Spleen (tissue), 11 donors: ENCODE measurements at regions not wholly inside any gene's neighbourhood (a gene's known extent, or its start where the extent isn't known, plus 50 kb on each side); places are given as distances from the start of the nearest gene placed in this dataset.

Experiments
- DNase-seq: peaks from one replicate; pipeline ENCODE4 v3.0.0-alpha.2; 2020
- H3K27ac ChIP-seq, 8 donors: fragments of 200-600 bp; sonication (generic) in 7 of 8; 1 replicate in 4 of 8; 2 replicates in 4 of 8; pipeline versions ENCODE4 v1.5.0 to v1.8.0; 2016 to 2021; ENCODE audit warnings: inconsistent platforms in 4 of 8, mild to moderate bottlenecking in 4 of 8, moderate library complexity in 1 of 8
- H3K27me3 ChIP-seq, 7 donors: fragments of 200-600 bp; sonication (generic) in 6 of 7; replicated peaks in 1 of 7; 1 replicate in 4 of 7; 2 replicates in 3 of 7; pipeline versions ENCODE4 v1.5.0 to v1.8.0; 2016 to 2021; ENCODE audit warnings: inconsistent platforms in 3 of 7, mild to moderate bottlenecking in 1 of 7
- H3K36me3 ChIP-seq, 6 donors: fragments of 200-600 bp; sonication (generic) in 5 of 6; 1 replicate in 4 of 6; 2 replicates in 2 of 6; pipeline versions ENCODE4 v1.5.0 to v1.8.0; 2016 to 2021; ENCODE audit warnings: inconsistent platforms in 2 of 6
- H3K4me1 ChIP-seq, 6 donors: fragments of 200-600 bp; sonication (generic) in 5 of 6; 1 replicate in 3 of 6; 2 replicates in 3 of 6; pipeline versions ENCODE4 v1.5.0 to v1.8.0; 2016 to 2021; ENCODE audit warnings: inconsistent platforms in 3 of 6
- H3K4me3 ChIP-seq, 8 donors: fragments of 200-600 bp; sonication (generic) in 7 of 8; 1 replicate in 4 of 8; 2 replicates in 4 of 8; pipeline versions ENCODE4 v1.5.0 to v1.8.0; 2016 to 2021; ENCODE audit warnings: inconsistent platforms in 4 of 8, mild to moderate bottlenecking in 4 of 8, moderate library complexity in 2 of 8
- H3K9me3 ChIP-seq, 8 donors: fragments of 200-600 bp; sonication (generic) in 7 of 8; 1 replicate in 4 of 8; 2 replicates in 4 of 8; pipeline versions ENCODE4 v1.5.0 to v1.8.0; 2016 to 2021; ENCODE audit warnings: inconsistent platforms in 4 of 8
- CTCF ChIP-seq, 11 experiments: fragments of 200-600 bp in 7 of 11; fragments of 450-650 bp in 4 of 11; sonication (generic) in 4 of 11; IDR thresholded peaks in 8 of 11; conservative IDR thresholded peaks in 3 of 11; 1 replicate in 7 of 11; 2 replicates in 4 of 11; pipeline versions ENCODE4 v1.4.0 to v1.8.0; 2016 to 2021; ENCODE audit warnings: antibody characterized with exemption in 11 of 11, inconsistent platforms in 4 of 11, mild to moderate bottlenecking in 1 of 11
- POLR2A ChIP-seq, 3 donors: fragments of 450-650 bp; IDR thresholded peaks; one replicate each; pipeline ENCODE4 v1.5.1; 2017; ENCODE audit warnings: antibody characterized with exemption in 3 of 3, mild to moderate bottlenecking in 1 of 3
- POLR2AphosphoS5 ChIP-seq, 3 donors: sonication (generic); formaldehyde crosslinking; IDR thresholded peaks; one replicate each; pipeline ENCODE4 v1.5.1; 2017; ENCODE audit warnings: antibody characterized with exemption in 3 of 3
- WGBS, 5 donors: extraction: QIAGEN DNeasy Blood & Tissue Kit in 3 of 5; methylation state at CpG; one replicate each; pipeline versions ENCODE4 v1.1.5 to v1.1.7; 2013 to 2018; 5-methylcytosine and 5-hydroxymethylcytosine counted together
- intact Hi-C: fragments of 100-400 bp; cut with DNase I; formaldehyde crosslinking; loops from one replicate; pipeline ENCODE4 v1.15.0; 2023; ENCODE audit warnings: low total_unique reads
- donor health status: healthy with polysubstance abuse.
- donor health status: DM: no; HTN: no; CAD: no; lungs with moderate emphysema.
- donor health status: DM: no; HTN: no; CAD: no.
- donor health status: Bipolar disorder and iron deficiency.
- donor health status: healthy.
- donor health status: DM: no; HTN: no; CAD: no.
- donor health status: DM: yes; HTN: yes; CAD: no.

- intact Hi-C loops, result no loop called here
- TF ChIP-seq POLR2AphosphoS5 (IDR thresholded peaks at IDR 0.05), result no peak
- no peak for TF ChIP-seq CTCF (IDR thresholded peaks at IDR 0.05 in 8 of 11, conservative IDR thresholded peaks at IDR 0.05 in 3 of 11)
- no peak for TF ChIP-seq POLR2A (IDR thresholded peaks at IDR 0.05)
- no peaks in the 10 kb centered on the region for H3K4me1 ChIP-seq
These were observed 320.6 kb upstream of the NUDT12 start for GRCh38 chr5:103883143-103883542.

GRCh38 chr5:103881560-103881959, 319.0 kb upstream of the NUDT12 start:
- Histone ChIP-seq H3K27me3 (no peaks in the 10 kb centered on the region), H3K36me3 (no peaks in the 10 kb centered on the region), H3K27ac (no peak overlapping the region), H3K4me3 (no peak overlapping the region), H3K4me1 (no peaks in the 10 kb centered on the region), H3K9me3 (peaks cover 0 to 9% (median 0%) of the 10 kb centered on the region in 8 donors)
- 83 to 94% (median 90%) methylated on average over 1 of the region's 1 CpG for WGBS, 5 donors
- no peak for DNase-seq
- TF ChIP-seq POLR2AphosphoS5 (IDR thresholded peaks at IDR 0.05), result no peak
- intact Hi-C loops, result no loop called here

More at GRCh38 chr5:103883143-103883542, 320.6 kb upstream of the NUDT12 start:
- WGBS, 5 donors, result 73 to 83% (median 76%) methylated on average over 1 of the region's 1 CpG
- H3K9me3 ChIP-seq, result peaks cover 0 to 7% (median 0%) of the 10 kb centered on the region in 8 donors
- DNase-seq, result no peak
- H3K27ac ChIP-seq, result no peak overlapping the region
- H3K27me3 ChIP-seq, result no peaks in the 10 kb centered on the region
- H3K36me3 ChIP-seq, result no peaks in the 10 kb centered on the region
- H3K4me3 ChIP-seq, result no peak overlapping the region

GRCh38 chr5:103867857-103868598, 305.4 kb upstream of the NUDT12 start:
- Histone ChIP-seq H3K27ac (no peak overlapping the region), H3K36me3 (no peaks in the 10 kb centered on the region), H3K4me1 (no peaks in the 10 kb centered on the region), H3K9me3 (no peaks in the 10 kb centered on the region), H3K27me3 (no peaks in the 10 kb centered on the region), H3K4me3 (no peak overlapping the region)
- DNase-seq, result no peak
- 56 to 69% (median 60%) methylated on average over 5 of the region's 5 CpGs for WGBS, 5 donors
- intact Hi-C loops, result no loop called here
- no peak for TF ChIP-seq POLR2AphosphoS5 (IDR thresholded peaks at IDR 0.05)
- TF ChIP-seq CTCF (IDR thresholded peaks at IDR 0.05 in 8 of 11, conservative IDR thresholded peaks at IDR 0.05 in 3 of 11), result no peak
- TF ChIP-seq POLR2A (IDR thresholded peaks at IDR 0.05), result no peak

- no peak for TF ChIP-seq POLR2AphosphoS5 (IDR thresholded peaks at IDR 0.05)
- TF ChIP-seq CTCF (IDR thresholded peaks at IDR 0.05 in 8 of 11, conservative IDR thresholded peaks at IDR 0.05 in 3 of 11), result no peak
- no peak for TF ChIP-seq POLR2A (IDR thresholded peaks at IDR 0.05)
These were observed 303.6 kb upstream of the NUDT12 start for GRCh38 chr5:103866169-103866568.

More at GRCh38 chr5:103866169-103866568, 303.6 kb upstream of the NUDT12 start:
- no peak for DNase-seq
- no peaks in the 10 kb centered on the region for H3K27me3 ChIP-seq
- H3K9me3 ChIP-seq, result no peaks in the 10 kb centered on the region
- 85 to 91% (median 89%) methylated on average over 1 of the region's 1 CpG for WGBS, 5 donors
- no peaks in the 10 kb centered on the region for H3K36me3 ChIP-seq
- H3K4me1 ChIP-seq, result no peaks in the 10 kb centered on the region
- no peak overlapping the region for H3K4me3 ChIP-seq
- no peak overlapping the region for H3K27ac ChIP-seq
- intact Hi-C loops, result no loop called here
